GM12892 (cell line): ENCODE measurements at regions not wholly inside any gene's neighbourhood (a gene's known extent, or its start where the extent isn't known, plus 50 kb on each side); places are given as distances from the start of the nearest gene placed in this dataset.
"Not testable (repeated sequence)": the region's sequence is repeated elsewhere in the genome, so short reads cannot be mapped to it uniquely, and the experiment has no call there.

Source experiments
- DNase-seq: peaks from one replicate; pipeline ENCODE4 v3.0.0; 2011; ENCODE audit not compliant: insufficient read length
- FAIRE-seq: peaks from 2 replicates; lab custom pipeline; 2011; peaks lifted over from hg19 to GRCh38; lab: Jason Lieb, UNC
- POLR2A ChIP-seq: IDR thresholded peaks from 2 replicates; pipeline ENCODE4 v1.6.1; 2011; ENCODE audit warnings: low read depth, low read length, control low read depth
- POLR2AphosphoS5 ChIP-seq: IDR thresholded peaks from 2 replicates; pipeline ENCODE4 v1.6.1; 2011; ENCODE audit warnings: low read depth, low read length, control low read depth
- TAF1 ChIP-seq: IDR thresholded peaks from 2 replicates; pipeline ENCODE4 v1.6.1; 2011; ENCODE audit warnings: low read depth, mild to moderate bottlenecking, control low read depth, low read length, borderline replicate concordance

GRCh38 chrX:5683996-5684395 lies 544.7 kb downstream of the NLGN4X start:
- no peak for DNase-seq
- FAIRE-seq: no peak
- TF ChIP-seq POLR2A (no peak), TAF1 (no peak)

GRCh38 chrX:5681159-5681558 lies 547.5 kb downstream of the NLGN4X start:
- DNase-seq: no peak
- no peak for FAIRE-seq
- TF ChIP-seq TAF1 (no peak), POLR2AphosphoS5 (no peak)

DNA sequence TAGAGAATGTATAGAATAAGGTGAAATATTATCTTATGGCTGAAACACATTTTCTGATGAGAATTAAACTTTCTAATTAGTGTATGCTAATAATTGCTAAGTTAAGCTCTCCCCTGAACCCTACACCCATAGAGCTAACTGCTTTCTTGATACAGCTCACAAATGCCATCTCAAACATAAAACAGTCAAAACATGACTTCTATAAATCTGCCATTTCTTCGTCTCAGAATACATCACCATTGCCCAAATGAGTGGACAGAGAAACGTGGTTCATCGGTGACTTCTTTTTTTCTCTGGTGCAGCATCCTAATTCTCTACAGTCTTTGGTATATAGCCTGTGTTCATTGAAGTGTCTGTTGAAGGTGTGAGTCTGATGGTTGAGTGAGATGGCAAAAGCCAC lies 554.6 kb downstream of the NLGN4X start:
- FAIRE-seq (no peak), DNase-seq (no peak)
- no peak for TF ChIP-seq TAF1
- TF ChIP-seq POLR2A: no peak
- no peak for TF ChIP-seq POLR2AphosphoS5

- no peak for TF ChIP-seq POLR2AphosphoS5
- TF ChIP-seq TAF1: no peak
- no peak for TF ChIP-seq POLR2A
- FAIRE-seq (no peak), DNase-seq (no peak)
These were observed 556.6 kb downstream of the NLGN4X start for GRCh38 chrX:5672099-5672498.

GRCh38 chrX:5666689-5667088 lies 562.0 kb downstream of the NLGN4X start:
- not testable (repeated sequence) for FAIRE-seq, DNase-seq

- FAIRE-seq: no peak
- DNase-seq: no peak
- TF ChIP-seq POLR2A: no peak
- TF ChIP-seq POLR2AphosphoS5: no peak
- TF ChIP-seq TAF1: no peak
These were observed 572.1 kb downstream of the NLGN4X start for GRCh38 chrX:5656544-5656943.

DNA sequence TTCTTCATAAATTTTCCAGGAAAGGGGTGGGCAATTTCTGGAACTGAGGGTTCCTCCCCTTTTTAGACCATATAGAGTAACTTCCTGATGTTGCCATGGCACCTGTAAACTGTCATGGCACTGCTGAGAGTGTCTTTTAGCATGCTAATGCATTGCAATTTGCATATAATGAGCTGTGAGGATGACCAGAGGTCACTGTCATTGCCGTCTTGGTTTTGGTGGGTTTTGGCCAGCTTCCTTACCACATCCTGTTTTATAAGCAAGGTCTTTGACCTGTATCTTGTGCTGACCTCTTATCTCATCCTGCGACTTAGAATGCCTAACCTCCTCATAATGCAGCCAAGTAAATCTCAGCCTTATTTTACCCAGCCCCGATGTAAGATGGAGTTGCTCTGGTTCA lies 577.8 kb downstream of the NLGN4X start:
- FAIRE-seq (peak; percentile 44), DNase-seq (no peak)

GRCh38 chrX:5648941-5649568 lies 579.6 kb downstream of the NLGN4X start:
- no peak for TF ChIP-seq POLR2A
- no peak for TF ChIP-seq TAF1
- no peak for TF ChIP-seq POLR2AphosphoS5
- peak; percentile 53 for FAIRE-seq
- no peak for DNase-seq

More for the DNA sequence above, 577.8 kb downstream of the NLGN4X start:
- TF ChIP-seq POLR2A (no peak), TAF1 (no peak), POLR2AphosphoS5 (no peak)

- TF ChIP-seq TAF1 (no peak), POLR2AphosphoS5 (no peak), POLR2A (no peak)
- peak; percentile 12 for DNase-seq
- FAIRE-seq: peak; percentile 83
These were observed 581.8 kb downstream of the NLGN4X start for GRCh38 chrX:5646818-5647217.

GRCh38 chrX:5644776-5645175 lies 583.9 kb downstream of the NLGN4X start:
- TF ChIP-seq POLR2AphosphoS5 (no peak), POLR2A (no peak), TAF1 (no peak)
- DNase-seq: no peak
- no peak for FAIRE-seq

DNA sequence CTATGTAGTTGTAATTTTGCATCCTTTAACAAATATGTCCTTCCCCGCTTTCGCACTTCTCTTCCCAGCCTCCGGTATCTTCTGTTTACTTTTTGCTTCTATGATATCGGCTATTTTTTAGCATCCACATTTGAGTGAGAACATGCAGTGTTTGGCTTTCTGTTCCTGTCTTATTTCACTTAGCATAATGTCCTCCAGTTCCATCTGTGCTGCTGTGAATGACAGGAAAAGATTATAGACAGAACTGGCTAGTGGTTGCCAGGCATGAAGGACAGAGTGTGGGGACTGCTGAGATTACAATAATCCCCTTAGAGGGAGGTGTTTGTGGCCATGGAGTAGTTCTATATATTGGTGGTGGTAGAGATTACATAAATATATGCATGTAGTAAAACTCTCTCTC lies 588.6 kb downstream of the NLGN4X start:
- DNase-seq: no peak
- TF ChIP-seq POLR2AphosphoS5 (no peak), TAF1 (no peak), POLR2A (no peak)
- FAIRE-seq: no peak

- no peak for FAIRE-seq
- DNase-seq: no peak
- TF ChIP-seq POLR2A: no peak
- TF ChIP-seq POLR2AphosphoS5: no peak
- TF ChIP-seq TAF1: no peak
These were observed 590.1 kb downstream of the NLGN4X start for GRCh38 chrX:5638572-5638971.

DNA sequence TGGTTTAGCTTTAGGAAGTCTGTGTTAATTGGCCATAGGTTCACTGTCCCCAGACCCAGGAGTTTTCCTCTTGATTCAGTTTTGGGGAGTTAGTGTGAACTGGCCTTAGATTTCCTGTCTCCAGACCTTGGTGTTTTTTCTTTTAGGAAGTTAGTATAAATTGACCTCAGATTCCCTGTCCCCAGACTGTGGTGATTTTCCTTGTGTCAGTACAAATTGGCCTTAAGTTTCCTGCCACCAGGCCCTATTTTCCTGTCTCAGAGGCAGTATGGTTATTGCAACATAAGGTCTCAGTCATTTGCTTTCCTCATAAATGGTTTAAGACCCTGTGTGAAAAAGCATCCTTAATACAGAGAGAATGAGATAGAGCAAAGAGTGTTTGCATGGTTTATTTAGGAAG lies 595.8 kb downstream of the NLGN4X start:
- TF ChIP-seq POLR2AphosphoS5: no peak
- TF ChIP-seq TAF1: no peak
- no peak for TF ChIP-seq POLR2A
- FAIRE-seq: no peak
- no peak for DNase-seq
